ENCODE measurements at regions not wholly inside any gene's neighbourhood (a gene's known extent, or its start where the extent isn't known, plus 50 kb on each side); places are given as distances from the start of the nearest gene placed in this dataset.
"Not testable (repeated sequence)": the region's sequence is repeated elsewhere in the genome, so short reads cannot be mapped to it uniquely, and the experiment has no call there.

GRCh38 chr12:4153343-4153892 lies 120.1 kb upstream of the CCND2 start:
- no peak for FAIRE-seq

GRCh38 chr12:4152145-4152795 lies 121.3 kb upstream of the CCND2 start:
- FAIRE-seq, result no peak

- no peak for FAIRE-seq
Observed at GRCh38 chr12:4151362-4152121, 122.0 kb upstream of the CCND2 start.

GRCh38 chr12:4150355-4150754 lies 123.2 kb upstream of the CCND2 start:
- not testable (repeated sequence) for FAIRE-seq

- no peak for FAIRE-seq
Observed at GRCh38 chr12:4148418-4149056, 125.0 kb upstream of the CCND2 start.

GRCh38 chr12:4147031-4147481 lies 126.5 kb upstream of the CCND2 start:
- no peak for FAIRE-seq

GRCh38 chr12:4145990-4146859 lies 127.3 kb upstream of the CCND2 start:
- no peak for FAIRE-seq

- FAIRE-seq, result no peak
Observed at GRCh38 chr12:4144676-4145075, 128.9 kb upstream of the CCND2 start.

- no peak for FAIRE-seq
Observed at GRCh38 chr12:4143896-4144295, 129.7 kb upstream of the CCND2 start.

- FAIRE-seq, result no peak
Observed at GRCh38 chr12:4141348-4142270, 132.0 kb upstream of the CCND2 start.

GRCh38 chr12:4140581-4141301 lies 132.8 kb upstream of the CCND2 start:
- no peak for FAIRE-seq

- no peak for FAIRE-seq
Observed at GRCh38 chr12:4139191-4139590, 134.4 kb upstream of the CCND2 start.

- not testable (repeated sequence) for FAIRE-seq
Observed at GRCh38 chr12:4138532-4138931, 135.0 kb upstream of the CCND2 start.

GRCh38 chr12:4138051-4138450 lies 135.5 kb upstream of the CCND2 start:
- no peak for FAIRE-seq

GRCh38 chr12:4137441-4137840 lies 136.1 kb upstream of the CCND2 start:
- FAIRE-seq, result no peak

GRCh38 chr12:4137015-4137414 lies 136.5 kb upstream of the CCND2 start:
- FAIRE-seq, result no peak

- no peak for FAIRE-seq
Observed at GRCh38 chr12:4135919-4136605, 137.5 kb upstream of the CCND2 start.

- no peak for FAIRE-seq
Observed at GRCh38 chr12:4134448-4135263, 138.9 kb upstream of the CCND2 start.
